Hepatocyte (in vitro differentiated cells): ENCODE measurements at regions not wholly inside any gene's neighbourhood (a gene's known extent, or its start where the extent isn't known, plus 50 kb on each side); places are given as distances from the start of the nearest gene placed in this dataset.

Source experiments
- DNase-seq: peaks from one replicate; pipeline ENCODE4 v3.0.0-alpha.2; 2016; ENCODE audit warnings: low spot score
- H2AFZ ChIP-seq: fragments of 200-600 bp; sonication (generic); 2 replicates; pipeline ENCODE4 v1.6.0; 2016; ENCODE audit warnings: antibody characterized with exemption, mild to moderate bottlenecking
- H3K27ac ChIP-seq: fragments of 200-600 bp; sonication (generic); 2 replicates; pipeline ENCODE4 v1.5.1; 2016; ENCODE audit warnings: mild to moderate bottlenecking
- H3K27me3 ChIP-seq: fragments of 200-600 bp; sonication (generic); 2 replicates; pipeline ENCODE4 v1.6.1; 2016
- H3K36me3 ChIP-seq: fragments of 200-600 bp; sonication (generic); replicated peaks from 2 replicates; pipeline ENCODE4 v1.5.1; 2016; ENCODE audit warnings: low read depth; ENCODE audit not compliant: insufficient read depth
- H3K4me1 ChIP-seq: fragments of 200-600 bp; sonication (generic); 2 replicates; pipeline ENCODE4 v1.5.1; 2016; ENCODE audit warnings: mild to moderate bottlenecking, moderate library complexity; ENCODE audit not compliant: insufficient read depth
- H3K4me2 ChIP-seq: fragments of 200-600 bp; sonication (generic); 2 replicates; pipeline ENCODE4 v1.6.0; 2016
- H3K4me3 ChIP-seq: fragments of 200-600 bp; sonication (generic); 2 replicates; pipeline ENCODE4 v1.5.1; 2016; ENCODE audit warnings: mild to moderate bottlenecking
- H3K79me2 ChIP-seq: fragments of 200-600 bp; sonication (generic); 2 replicates; pipeline ENCODE4 v1.6.0; 2017; ENCODE audit warnings: mild to moderate bottlenecking
- H3K9me2 ChIP-seq: fragments of 200-600 bp; sonication (generic); replicated peaks from 2 replicates; pipeline ENCODE4 v1.6.0; 2017; ENCODE audit warnings: mild to moderate bottlenecking; ENCODE audit not compliant: insufficient read depth
- H3K9me3 ChIP-seq: fragments of 200-600 bp; sonication (generic); 2 replicates; pipeline ENCODE4 v1.5.1; 2016; ENCODE audit warnings: low read depth, mild to moderate bottlenecking
- H4K20me1 ChIP-seq: fragments of 200-600 bp; sonication (generic); 2 replicates; pipeline ENCODE4 v1.6.0; 2016; ENCODE audit warnings: mild to moderate bottlenecking; ENCODE audit not compliant: insufficient read depth, poor library complexity, severe bottlenecking
- EZH2 ChIP-seq: fragments of 200-600 bp; sonication (generic); IDR thresholded peaks from 2 replicates; pipeline ENCODE4 v1.6.1; 2016; ENCODE audit warnings: antibody characterized with exemption, mild to moderate bottlenecking, borderline replicate concordance
- EZH2phosphoT487 ChIP-seq: fragments of 200-600 bp; sonication (generic); IDR thresholded peaks from one replicate; pipeline ENCODE4 v1.6.1; 2018; ENCODE audit warnings: antibody characterized with exemption, mild to moderate bottlenecking, low read depth, moderate library complexity; ENCODE audit not compliant: unreplicated experiment, severe bottlenecking
- WGBS: methylation state at CpG from one replicate; pipeline ENCODE4 v1.1.6; 2016; ENCODE audit warnings: low lambda C conversion rate; ENCODE audit errors: missing lambda C conversion rate; 5-methylcytosine and 5-hydroxymethylcytosine counted together
- TF ChIP-seq, protein P1 (sequence below): fragments of 200-600 bp; sonication (generic); IDR thresholded peaks from 2 replicates; pipeline ENCODE4 v1.5.1; 2016; ENCODE audit warnings: antibody characterized with exemption, mild to moderate bottlenecking; ENCODE audit not compliant: poor library complexity

DNA sequence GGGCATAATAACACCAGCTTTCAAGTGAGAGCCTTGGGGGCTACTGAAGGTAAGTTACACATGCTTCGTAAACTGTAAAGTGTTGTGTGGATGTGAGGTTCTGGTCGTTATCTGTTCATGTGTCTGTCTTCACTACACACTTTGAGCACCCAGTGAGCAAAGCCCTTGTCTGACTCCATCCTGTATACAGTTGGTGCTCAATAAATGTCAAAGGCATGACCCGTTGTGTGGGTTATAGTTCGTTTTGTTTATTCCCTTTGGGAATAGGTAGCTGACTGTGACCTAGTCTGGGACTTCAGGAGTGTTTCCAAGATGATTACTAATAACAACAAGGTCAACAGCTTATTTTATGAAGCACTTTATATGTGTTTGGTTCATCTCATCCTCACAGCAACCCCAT, 146.9 kb downstream of the MIAT start:
- Histone ChIP-seq H3K4me3 (no peak overlapping the region), H3K36me3 (no peaks in the 10 kb centered on the region), H3K27me3 (no peaks in the 10 kb centered on the region), H3K79me2 (no peaks in the 10 kb centered on the region), H4K20me1 (no peaks in the 10 kb centered on the region), H3K4me2 (no peak overlapping the region), H2AFZ (no peak overlapping the region), H3K4me1 (peaks cover 9% of the 10 kb centered on the region), H3K9me2 (no peaks in the 10 kb centered on the region), H3K9me3 (no peaks in the 10 kb centered on the region), H3K27ac (no peak overlapping the region)
- 94% methylated on average over 4 of the region's 4 CpGs for WGBS
- TF ChIP-seq EZH2, result no peak
- TF ChIP-seq EZH2phosphoT487, result no peak
- TF ChIP-seq, protein P1, sequence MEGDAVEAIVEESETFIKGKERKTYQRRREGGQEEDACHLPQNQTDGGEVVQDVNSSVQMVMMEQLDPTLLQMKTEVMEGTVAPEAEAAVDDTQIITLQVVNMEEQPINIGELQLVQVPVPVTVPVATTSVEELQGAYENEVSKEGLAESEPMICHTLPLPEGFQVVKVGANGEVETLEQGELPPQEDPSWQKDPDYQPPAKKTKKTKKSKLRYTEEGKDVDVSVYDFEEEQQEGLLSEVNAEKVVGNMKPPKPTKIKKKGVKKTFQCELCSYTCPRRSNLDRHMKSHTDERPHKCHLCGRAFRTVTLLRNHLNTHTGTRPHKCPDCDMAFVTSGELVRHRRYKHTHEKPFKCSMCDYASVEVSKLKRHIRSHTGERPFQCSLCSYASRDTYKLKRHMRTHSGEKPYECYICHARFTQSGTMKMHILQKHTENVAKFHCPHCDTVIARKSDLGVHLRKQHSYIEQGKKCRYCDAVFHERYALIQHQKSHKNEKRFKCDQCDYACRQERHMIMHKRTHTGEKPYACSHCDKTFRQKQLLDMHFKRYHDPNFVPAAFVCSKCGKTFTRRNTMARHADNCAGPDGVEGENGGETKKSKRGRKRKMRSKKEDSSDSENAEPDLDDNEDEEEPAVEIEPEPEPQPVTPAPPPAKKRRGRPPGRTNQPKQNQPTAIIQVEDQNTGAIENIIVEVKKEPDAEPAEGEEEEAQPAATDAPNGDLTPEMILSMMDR, result no peak
- DNase-seq, result no peak

DNA sequence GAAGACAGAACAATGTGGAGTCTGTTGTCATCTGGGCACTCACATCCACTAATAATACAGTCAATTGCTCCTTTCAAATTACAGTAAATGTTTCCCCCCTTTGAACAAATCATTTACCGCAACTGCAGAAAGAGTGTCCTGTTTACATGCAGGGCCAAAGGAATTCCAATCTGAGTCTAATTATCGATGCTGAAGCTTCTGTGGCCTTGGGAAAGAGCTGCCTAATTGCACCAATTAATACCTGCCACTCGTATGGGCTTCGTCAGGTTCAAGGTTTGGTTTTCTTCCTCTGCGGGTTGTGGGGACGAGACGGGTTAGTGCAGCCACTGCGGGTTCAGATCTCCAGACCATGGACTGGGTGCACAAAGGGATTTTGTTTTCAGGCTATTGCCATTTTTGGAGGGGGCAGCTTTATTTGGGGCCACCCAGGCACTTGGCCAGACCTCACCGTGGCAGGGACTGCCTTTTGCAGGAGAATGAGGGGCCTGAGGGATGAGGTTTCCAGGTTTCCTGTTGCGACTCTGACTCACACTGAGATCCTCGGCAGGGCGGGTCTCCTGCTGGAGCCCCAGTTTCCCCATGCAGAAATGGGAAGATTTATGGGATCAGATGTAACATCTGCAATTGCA, 147.6 kb downstream of the MIAT start:
- Histone ChIP-seq H3K36me3 (no peaks in the 10 kb centered on the region), H3K79me2 (no peaks in the 10 kb centered on the region), H3K27me3 (no peaks in the 10 kb centered on the region), H3K4me1 (peaks cover 9% of the 10 kb centered on the region), H2AFZ (no peak overlapping the region), H4K20me1 (no peaks in the 10 kb centered on the region), H3K9me3 (no peaks in the 10 kb centered on the region), H3K9me2 (no peaks in the 10 kb centered on the region), H3K4me2 (peak overlapping the region; percentile 23), H3K4me3 (no peak overlapping the region), H3K27ac (no peak overlapping the region)
- DNase-seq, result no peak
- TF ChIP-seq EZH2phosphoT487 (no peak), EZH2 (no peak)
- TF ChIP-seq, protein P1, result no peak
- 51% methylated on average over 12 of the region's 12 CpGs for whole genome bisulfite sequencing

DNA sequence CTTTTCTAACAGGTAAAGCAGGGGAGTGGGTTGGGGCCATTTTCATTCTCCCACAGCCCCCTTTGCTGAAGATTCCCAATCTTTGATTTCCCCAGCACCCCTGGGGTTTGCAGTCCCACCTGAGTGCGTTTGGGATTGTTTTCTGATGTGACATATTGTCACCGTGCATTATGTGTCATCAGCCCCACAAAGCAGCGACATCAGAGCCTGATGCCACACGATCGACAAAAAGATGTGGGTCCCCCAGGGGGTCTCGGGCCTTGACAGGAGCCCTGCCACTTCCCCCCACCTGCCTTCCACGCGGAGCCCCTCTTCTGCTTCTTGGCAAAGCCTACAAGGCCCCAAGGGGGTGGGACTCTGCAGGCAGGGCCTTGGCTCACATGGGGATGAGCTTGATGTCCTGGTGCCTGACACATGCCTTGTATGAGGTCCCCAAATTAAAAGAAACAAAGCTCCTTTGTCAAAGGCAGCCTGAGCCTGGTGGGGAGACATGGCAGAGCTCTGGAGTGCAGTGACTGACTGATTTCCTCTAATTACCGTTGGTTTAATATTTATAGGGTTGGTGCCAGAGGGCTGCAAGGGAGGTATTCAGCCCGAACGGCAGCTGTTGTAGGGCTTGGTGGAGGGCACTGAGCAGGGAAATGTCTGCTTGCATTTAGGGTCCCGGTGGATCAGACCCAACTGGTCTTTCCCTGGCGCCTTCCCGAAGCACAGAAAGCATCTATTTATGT, 149.2 kb downstream of the MIAT start:
- TF ChIP-seq EZH2phosphoT487 (no peak), EZH2 (no peak)
- TF ChIP-seq, protein P1, result no peak
- no peak overlapping the region for H3K4me3 ChIP-seq
- no peak overlapping the region for H3K4me2 ChIP-seq
- no peaks in the 10 kb centered on the region for H4K20me1 ChIP-seq
- no peaks in the 10 kb centered on the region for H3K9me3 ChIP-seq
- no peaks in the 10 kb centered on the region for H3K79me2 ChIP-seq
- H3K27ac ChIP-seq, result no peak overlapping the region
- H3K9me2 ChIP-seq, result no peaks in the 10 kb centered on the region
- no peaks in the 10 kb centered on the region for H3K27me3 ChIP-seq
- 76% methylated on average over 13 of the region's 14 CpGs for WGBS
- no peaks in the 10 kb centered on the region for H3K36me3 ChIP-seq
- H3K4me1 ChIP-seq, result peaks cover 7% of the 10 kb centered on the region
- no peak for DNase-seq
- no peak overlapping the region for H2AFZ ChIP-seq
